GM23338 (cell line): ENCODE measurements at regions not wholly inside any gene's neighbourhood (a gene's known extent, or its start where the extent isn't known, plus 50 kb on each side); places are given as distances from the start of the nearest gene placed in this dataset.

Source experiments
- ATAC-seq: fragments of 200-7000 bp; cut with Tn5 transposase; 3 replicates; pipeline ENCODE4 v1.9.1; 2020
- DNase-seq: peaks from one replicate; pipeline ENCODE4 v3.0.0-alpha.2; 2015; ENCODE audit warnings: low spot score
- H2AFZ ChIP-seq: fragments of 200-600 bp; sonication (generic); 2 replicates; pipeline ENCODE4 v1.8.0; 2016; ENCODE audit warnings: antibody characterized with exemption, mild to moderate bottlenecking, moderate library complexity
- H3F3A ChIP-seq: fragments of 200-600 bp; sonication (generic); replicated peaks from 2 replicates; pipeline ENCODE4 v1.8.0; 2017; ENCODE audit warnings: antibody characterized with exemption, mixed run types, low read depth
- H3K27ac ChIP-seq: fragments of 200-600 bp; sonication (generic); 2 replicates; pipeline ENCODE4 v1.6.1; 2016; ENCODE audit warnings: low read depth
- H3K27me3 ChIP-seq: fragments of 200-600 bp; sonication (generic); 2 replicates; pipeline ENCODE4 v1.8.0; 2016; ENCODE audit warnings: mild to moderate bottlenecking, mixed run types, moderate library complexity; ENCODE audit not compliant: insufficient read depth
- H3K36me3 ChIP-seq: fragments of 200-600 bp; sonication (generic); 2 replicates; pipeline ENCODE4 v1.8.0; 2016; ENCODE audit warnings: mild to moderate bottlenecking; ENCODE audit not compliant: insufficient read depth
- H3K4me1 ChIP-seq: fragments of 200-600 bp; sonication (generic); 2 replicates; pipeline ENCODE4 v1.8.0; 2016; ENCODE audit warnings: mild to moderate bottlenecking, moderate library complexity; ENCODE audit not compliant: insufficient read depth
- H3K4me2 ChIP-seq: fragments of 200-600 bp; sonication (generic); 2 replicates; pipeline ENCODE4 v1.7.1; 2017; ENCODE audit warnings: mixed run types
- H3K4me3 ChIP-seq: fragments of 200-600 bp; sonication (generic); 2 replicates; pipeline ENCODE4 v1.6.1; 2016; ENCODE audit warnings: mixed run types
- H3K79me2 ChIP-seq: fragments of 200-600 bp; sonication (generic); replicated peaks from 2 replicates; pipeline ENCODE4 v1.8.0; 2017; ENCODE audit warnings: mild to moderate bottlenecking; ENCODE audit not compliant: insufficient read depth
- H3K9me2 ChIP-seq: fragments of 200-600 bp; sonication (generic); 2 replicates; pipeline ENCODE4 v1.8.0; 2017; ENCODE audit not compliant: insufficient read depth
- H4K20me1 ChIP-seq: fragments of 200-600 bp; sonication (generic); replicated peaks from 2 replicates; pipeline ENCODE4 v1.8.0; 2017; ENCODE audit warnings: mild to moderate bottlenecking; ENCODE audit not compliant: insufficient read depth
- H3K27ac Mint-ChIP-seq: 2 replicates; pipeline ENCODE4 v1.8.0; 2020; ENCODE audit warnings: inconsistent platforms, mild to moderate bottlenecking, moderate library complexity, mixed read lengths
- H3K27me3 Mint-ChIP-seq: 3 replicates; pipeline ENCODE4 v1.8.0; 2022; ENCODE audit warnings: low read depth, mild to moderate bottlenecking, moderate library complexity, mixed read lengths, inconsistent platforms; ENCODE audit not compliant: insufficient read depth, poor library complexity
- H3K36me3 Mint-ChIP-seq: 3 replicates; pipeline ENCODE4 v1.8.0; 2021; ENCODE audit warnings: low read depth, mild to moderate bottlenecking, inconsistent platforms, moderate library complexity, mixed read lengths
- H3K4me1 Mint-ChIP-seq: 3 replicates; pipeline ENCODE4 v1.8.0; 2020; ENCODE audit warnings: mild to moderate bottlenecking, inconsistent platforms, mixed read lengths
- H3K4me3 Mint-ChIP-seq: 3 replicates; pipeline ENCODE4 v1.8.0; 2021; ENCODE audit warnings: moderate library complexity, mild to moderate bottlenecking, inconsistent platforms, mixed read lengths
- H3K9me3 Mint-ChIP-seq: 3 replicates; pipeline ENCODE4 v1.8.0; 2020; ENCODE audit warnings: moderate library complexity, mild to moderate bottlenecking, inconsistent platforms, mixed read lengths
- CREB1 ChIP-seq: fragments of 250-450 bp; sonication (Bioruptor Pico); IDR thresholded peaks from 2 replicates; pipeline ENCODE4 v1.5.0; 2020; ENCODE audit warnings: low read depth, mild to moderate bottlenecking, moderate library complexity
- CTCF ChIP-seq, 2 experiments: fragments of 200-600 bp in 1 of 2; sonication (generic) in 1 of 2; conservative IDR thresholded peaks; 2 replicates each; pipeline versions ENCODE4 v1.5.1 to v1.6.1; 2016 to 2017; ENCODE audit warnings: antibody characterized with exemption in 2 of 2, low read depth in 2 of 2, mild to moderate bottlenecking in 2 of 2, moderate library complexity in 1 of 2
- ETS1 ChIP-seq: IDR thresholded peaks from 2 replicates; pipeline ENCODE4 v1.6.1; 2016; ENCODE audit warnings: antibody characterized with exemption
- EZH2 ChIP-seq: fragments of 200-600 bp; sonication (generic); IDR thresholded peaks from one replicate; pipeline ENCODE4 v1.8.0; 2017; ENCODE audit warnings: antibody characterized with exemption, mild to moderate bottlenecking, low read depth; ENCODE audit not compliant: unreplicated experiment
- EZH2phosphoT487 ChIP-seq: fragments of 200-600 bp; sonication (generic); IDR thresholded peaks from one replicate; pipeline ENCODE4 v1.8.1; 2018; ENCODE audit warnings: antibody characterized with exemption; ENCODE audit not compliant: unreplicated experiment
- JUNB ChIP-seq: IDR thresholded peaks from one replicate; pipeline ENCODE4 v1.6.1; 2016; ENCODE audit warnings: antibody characterized with exemption; ENCODE audit not compliant: unreplicated experiment
- NANOG ChIP-seq: IDR thresholded peaks from 2 replicates; pipeline ENCODE4 v1.6.1; 2016; ENCODE audit warnings: antibody characterized with exemption, borderline replicate concordance
- POLR2AphosphoS5 ChIP-seq: IDR thresholded peaks from 2 replicates; pipeline ENCODE4 v1.6.1; 2016; ENCODE audit warnings: antibody characterized with exemption, low read depth
- REST ChIP-seq: IDR thresholded peaks from one replicate; pipeline ENCODE4 v1.6.1; 2018; ENCODE audit warnings: antibody characterized with exemption; ENCODE audit not compliant: unreplicated experiment
- STAT1 ChIP-seq: IDR thresholded peaks from one replicate; pipeline ENCODE4 v1.6.1; 2016; ENCODE audit warnings: antibody characterized with exemption; ENCODE audit not compliant: unreplicated experiment
- ZNF114 ChIP-seq: fragments of 250-450 bp; sonication (Bioruptor Pico); IDR thresholded peaks from 2 replicates; pipeline ENCODE4 v1.5.0; 2020; ENCODE audit warnings: mild to moderate bottlenecking, moderate library complexity
- ZNF331 ChIP-seq: fragments of 250-450 bp; sonication (Bioruptor Pico); IDR thresholded peaks from 2 replicates; pipeline ENCODE4 v1.5.0; 2020; ENCODE audit warnings: low read depth, mild to moderate bottlenecking, moderate library complexity
- ZNF462 ChIP-seq: fragments of 250-450 bp; sonication (Bioruptor Pico); IDR thresholded peaks from 2 replicates; pipeline ENCODE4 v1.5.0; 2020; ENCODE audit warnings: mild to moderate bottlenecking, moderate library complexity

GRCh38 chr1:166701603-166702100 lies 137.6 kb upstream of the POGK start:
- no peaks in the 10 kb centered on the region for H3K4me1 ChIP-seq
- H3K27ac ChIP-seq: no peak overlapping the region
- no peak overlapping the region for H3K4me2 ChIP-seq
- no peaks in the 10 kb centered on the region for H3K79me2 ChIP-seq
- no peak overlapping the region for H3K27ac Mint-ChIP-seq
- no peaks in the 10 kb centered on the region for H3K36me3 Mint-ChIP-seq
- no peaks in the 10 kb centered on the region for H3F3A ChIP-seq
- no peaks in the 10 kb centered on the region for H3K9me2 ChIP-seq
- no peak for TF ChIP-seq NANOG
- TF ChIP-seq EZH2phosphoT487: no peak
- TF ChIP-seq JUNB: no peak
- TF ChIP-seq POLR2AphosphoS5: no peak
- TF ChIP-seq CTCF (conservative IDR thresholded peaks at IDR 0.05; ENCODE audit: low read depth in 2 of 2): no peak
- TF ChIP-seq ETS1: no peak
- no peak for TF ChIP-seq ZNF462
- TF ChIP-seq REST: no peak
- no peak for TF ChIP-seq CREB1
- TF ChIP-seq EZH2: no peak
- no peak for TF ChIP-seq ZNF331
- no peak for TF ChIP-seq STAT1
- TF ChIP-seq ZNF114: no peak
- no peaks in the 10 kb centered on the region; the same call in 2 of the 3 replicates for H3K4me1 Mint-ChIP-seq
- no peaks in the 10 kb centered on the region for H3K27me3 ChIP-seq
- H3K36me3 ChIP-seq: no peaks in the 10 kb centered on the region
- ATAC-seq (no peak), DNase-seq (no peak)
- H3K9me3 Mint-ChIP-seq: no peaks in the 10 kb centered on the region
- H3K4me3 ChIP-seq: no peak overlapping the region
- no peak overlapping the region for H3K4me3 Mint-ChIP-seq
- H4K20me1 ChIP-seq: no peaks in the 10 kb centered on the region
- H2AFZ ChIP-seq: no peak overlapping the region
- no peaks in the 10 kb centered on the region for H3K27me3 Mint-ChIP-seq
